ENCODE measurements at regions not wholly inside any gene's neighbourhood (a gene's known extent, or its start where the extent isn't known, plus 50 kb on each side); places are given as distances from the start of the nearest gene placed in this dataset.
"Not testable (repeated sequence)": the region's sequence is repeated elsewhere in the genome, so short reads cannot be mapped to it uniquely, and the experiment has no call there.

- ATAC-seq = no peak
- intact Hi-C loops (cut with DNase I) = no loop called here
- DNase-seq (ENCODE audit: low spot score) = no peak
Measured at GRCh38 chr16:64687123-64687522, 434.7 kb downstream of the CDH11 start.

GRCh38 chr16:64679976-64680690, 441.7 kb downstream of the CDH11 start:
- intact Hi-C loops (cut with DNase I) = no loop called here

GRCh38 chr16:64669573-64669972, 452.3 kb downstream of the CDH11 start:
- intact Hi-C loops (cut with DNase I) = no loop called here
- no peak for DNase-seq (ENCODE audit: low spot score)
- no peak for ATAC-seq

More at GRCh38 chr16:64679976-64680690, 441.7 kb downstream of the CDH11 start:
- DNase-seq (ENCODE audit: low spot score) (no peak), ATAC-seq (no peak)

DNA sequence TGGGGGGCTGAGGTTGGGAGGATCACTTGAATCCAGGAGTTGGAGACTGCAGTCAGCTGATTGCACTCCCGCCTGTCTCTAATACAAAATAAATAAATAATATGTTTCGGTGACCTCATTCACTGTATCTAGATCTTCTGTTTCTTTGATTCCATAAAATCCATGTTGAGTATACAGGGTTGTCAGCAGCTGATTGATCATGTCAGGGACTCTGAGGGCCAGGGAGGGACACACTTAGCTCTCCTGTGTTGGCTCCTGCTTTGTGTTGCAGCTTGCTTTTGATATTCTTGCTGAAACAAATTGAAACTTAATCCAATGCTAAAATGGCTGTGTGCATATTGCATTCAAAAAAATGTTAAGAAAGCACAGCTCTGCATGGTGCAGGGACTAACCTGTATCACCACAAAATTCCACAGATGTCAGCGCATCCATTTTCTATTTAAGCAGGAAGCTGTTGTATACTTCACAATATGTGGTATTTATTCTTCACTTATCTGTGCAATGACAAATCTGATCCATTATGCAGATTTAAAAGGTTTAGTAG, 454.5 kb downstream of the CDH11 start:
- intact Hi-C loops (cut with DNase I) = no loop called here
- DNase-seq (ENCODE audit: low spot score) (no peak), ATAC-seq (no peak)

DNA sequence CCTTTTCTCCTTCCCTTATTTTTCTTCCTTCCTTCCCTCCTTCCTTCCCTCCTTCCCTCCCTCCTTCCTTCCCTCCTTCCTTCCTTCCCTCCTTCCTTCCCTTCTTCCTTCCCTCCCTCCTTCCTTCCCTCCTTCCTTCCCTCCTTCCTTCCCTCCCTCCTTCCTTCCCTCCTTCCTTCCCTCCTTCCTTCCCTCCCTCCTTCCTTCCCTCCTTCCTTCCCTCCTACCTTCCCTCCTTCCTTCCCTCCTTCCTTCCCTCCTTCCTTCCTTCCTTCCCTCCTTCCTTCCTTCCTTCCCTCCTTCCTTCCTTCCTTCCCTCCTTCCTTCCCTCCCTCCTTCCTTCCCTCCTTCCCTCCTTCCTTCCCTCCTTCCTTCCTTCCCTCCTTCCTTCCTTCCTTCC, 459.6 kb downstream of the CDH11 start:
- DNase-seq (ENCODE audit: low spot score); ATAC-seq; intact Hi-C loops (cut with DNase I): not testable (repeated sequence)

DNA sequence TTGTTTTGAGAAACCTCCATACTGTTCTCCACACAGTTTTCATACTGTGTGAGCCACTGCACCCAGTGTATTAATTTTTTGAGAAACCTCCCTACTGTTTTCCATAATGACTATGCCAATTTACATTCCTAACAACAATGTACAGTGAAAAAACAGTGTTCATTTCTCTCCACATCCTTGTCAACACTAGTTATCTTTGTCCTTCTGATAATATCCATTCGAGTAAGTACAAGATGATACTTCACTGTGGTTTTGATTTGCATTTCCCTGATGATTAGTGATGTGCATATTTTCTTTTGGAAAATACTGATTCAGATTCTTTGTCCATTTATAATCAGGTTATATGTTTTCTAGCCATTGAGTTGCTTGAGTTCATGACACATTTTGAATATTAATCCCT, 462.0 kb downstream of the CDH11 start:
- intact Hi-C loops (cut with DNase I) = no loop called here
- ATAC-seq (no peak), DNase-seq (ENCODE audit: low spot score) (no peak)

DNA sequence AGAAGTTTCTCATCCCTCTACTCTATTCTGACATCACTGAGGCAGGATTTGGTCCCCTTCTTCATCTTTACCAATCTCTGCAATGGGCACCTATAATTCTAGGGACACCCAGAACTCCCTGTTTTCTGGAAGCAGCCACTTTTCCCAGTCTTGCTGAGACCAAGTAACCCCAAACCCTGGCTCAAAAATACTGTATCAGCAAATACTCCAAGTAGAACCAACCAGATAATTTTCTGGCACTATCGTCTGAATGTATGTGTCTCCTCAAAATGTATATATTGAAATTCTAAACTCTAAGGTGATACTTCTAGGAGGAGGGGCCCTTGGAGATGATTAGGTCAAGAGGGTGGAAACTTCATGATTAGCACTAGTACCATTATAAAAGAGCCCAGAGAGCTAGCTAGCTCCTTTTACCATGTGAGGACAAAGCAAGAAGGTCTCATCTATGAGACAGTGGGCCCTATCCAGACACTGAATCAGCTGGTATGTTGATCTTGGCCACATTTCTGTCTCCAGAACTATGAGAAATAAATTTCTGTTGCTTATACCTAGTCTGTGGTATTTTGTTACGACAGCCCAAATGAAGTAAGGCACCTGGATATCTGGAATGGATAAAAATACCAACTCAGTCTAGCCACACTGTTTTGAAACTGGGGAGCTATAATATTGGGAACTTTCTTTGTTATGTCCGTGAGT, 464.4 kb downstream of the CDH11 start:
- intact Hi-C loops (cut with DNase I) = no loop called here
- DNase-seq (ENCODE audit: low spot score) (no peak), ATAC-seq (no peak)

DNA sequence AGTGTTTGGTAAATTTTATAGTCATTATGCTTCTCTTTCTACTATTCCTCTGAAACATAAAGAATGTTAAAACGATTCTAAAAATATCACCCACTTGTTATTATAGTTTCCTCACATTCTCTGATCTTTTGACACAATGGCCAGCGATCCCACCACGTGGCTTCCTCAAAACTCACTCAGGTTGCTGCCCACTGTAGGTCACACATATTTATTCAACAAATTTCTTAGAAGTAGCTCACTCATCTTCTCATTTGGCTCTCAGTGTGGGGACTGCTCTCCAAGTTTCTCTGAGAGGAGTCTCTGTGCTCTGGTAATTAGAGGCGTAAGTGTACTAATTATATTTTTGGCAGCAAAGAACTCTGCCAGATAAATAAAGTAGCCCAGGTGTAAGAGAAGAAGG, 465.4 kb downstream of the CDH11 start:
- DNase-seq (ENCODE audit: low spot score) (no peak), ATAC-seq (no peak)
- intact Hi-C loops (cut with DNase I) = no loop called here

DNA sequence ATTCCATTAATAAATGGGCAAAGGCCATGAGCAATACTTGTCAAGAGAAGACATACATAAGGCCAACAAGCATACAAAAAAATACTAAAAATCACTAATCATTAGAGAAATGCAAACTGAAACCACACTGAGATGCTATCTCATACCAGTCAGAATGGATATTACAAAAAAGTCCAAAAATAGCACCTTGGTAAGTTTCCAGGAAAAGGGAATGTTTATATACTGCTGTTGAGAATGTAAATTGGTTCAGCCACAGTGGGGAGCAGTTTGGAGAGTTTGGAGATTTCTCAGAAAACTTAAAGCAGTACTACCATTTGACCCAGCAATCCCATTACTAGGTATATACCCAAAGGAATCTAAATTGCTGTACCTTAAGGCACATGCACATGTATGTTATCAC, 467.7 kb downstream of the CDH11 start:
- ATAC-seq = no peak

DNA sequence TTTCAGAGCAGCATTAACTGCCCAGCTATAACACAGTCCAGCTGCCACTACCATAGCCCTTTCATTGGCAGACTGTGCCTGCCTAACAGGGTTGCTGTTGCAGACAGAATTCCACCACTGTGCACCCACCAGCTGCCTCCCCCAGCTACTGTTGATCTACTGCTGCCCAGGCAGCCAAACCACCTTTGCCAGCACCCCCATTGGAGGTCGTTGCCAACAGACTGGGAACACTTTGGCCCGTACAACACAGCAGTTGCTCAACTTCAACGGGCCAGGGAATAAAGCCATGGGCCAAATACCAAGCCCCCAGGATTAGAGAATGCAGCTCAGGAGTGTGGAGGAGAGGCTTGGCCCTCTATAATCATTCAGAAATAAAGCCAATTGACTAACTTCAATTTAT, 473.6 kb downstream of the CDH11 start:
- intact Hi-C loops (cut with DNase I) = no loop called here

More for the DNA sequence above, 467.7 kb downstream of the CDH11 start:
- intact Hi-C loops (cut with DNase I) = no loop called here
- DNase-seq (ENCODE audit: low spot score) = no peak

GRCh38 chr16:64641343-64641742, 480.5 kb downstream of the CDH11 start:
- ATAC-seq = no peak
- intact Hi-C loops (cut with DNase I) = no loop called here
- DNase-seq (ENCODE audit: low spot score) = no peak

More for the DNA sequence above, 473.6 kb downstream of the CDH11 start:
- ATAC-seq (no peak), DNase-seq (ENCODE audit: low spot score) (no peak)

DNA sequence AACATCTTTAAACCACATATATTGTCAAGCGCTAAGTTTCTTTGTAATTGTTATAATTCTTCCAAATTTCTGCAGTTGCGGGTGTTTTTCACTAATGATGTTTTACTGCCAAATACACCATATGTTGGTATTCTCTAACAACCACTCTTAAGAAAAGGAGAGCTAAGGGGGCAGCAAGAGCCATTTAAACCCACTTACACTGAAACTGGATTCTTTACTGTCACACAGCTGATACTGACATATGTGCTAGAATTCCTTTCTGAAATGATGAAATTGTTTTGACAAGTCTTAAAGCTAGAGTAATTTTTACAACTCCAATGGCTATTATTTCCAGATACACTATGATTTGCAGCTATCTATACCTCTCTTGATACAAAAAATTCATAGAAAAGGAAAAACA, 483.1 kb downstream of the CDH11 start:
- ATAC-seq (no peak), DNase-seq (ENCODE audit: low spot score) (no peak)

GRCh38 chr16:64629622-64630021, 492.2 kb downstream of the CDH11 start:
- no peak for DNase-seq (ENCODE audit: low spot score)
- no peak for ATAC-seq
- intact Hi-C loops (cut with DNase I) = no loop called here

More for the DNA sequence above, 483.1 kb downstream of the CDH11 start:
- intact Hi-C loops (cut with DNase I) = no loop called here

GRCh38 chr16:64627781-64628180, 494.1 kb downstream of the CDH11 start:
- DNase-seq (ENCODE audit: low spot score) (no peak), ATAC-seq (no peak)
- intact Hi-C loops (cut with DNase I) = no loop called here

- intact Hi-C loops (cut with DNase I) = no loop called here
- no peak for ATAC-seq
- DNase-seq (ENCODE audit: low spot score) = no peak
Measured at GRCh38 chr16:64627288-64627687, 494.6 kb downstream of the CDH11 start.

DNA sequence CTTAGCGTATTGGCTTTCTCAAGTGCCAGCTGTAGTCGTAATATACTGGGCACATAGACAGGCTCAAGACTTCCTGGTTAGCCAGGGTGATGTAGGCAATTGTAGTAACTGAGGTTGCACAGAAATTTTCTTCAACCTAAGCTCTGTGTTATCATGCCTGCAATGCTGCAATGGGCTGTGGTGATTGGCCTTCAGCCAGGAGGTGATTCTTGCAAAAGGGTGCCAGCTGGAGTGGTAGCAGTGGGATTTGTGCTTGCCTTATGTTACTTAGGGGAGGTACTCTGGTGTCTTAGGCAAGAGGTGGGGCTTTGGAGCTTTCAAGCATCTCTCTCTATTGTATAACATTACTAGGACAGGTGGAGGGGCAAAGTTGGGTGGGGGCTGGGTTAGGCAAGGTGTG, 495.1 kb downstream of the CDH11 start:
- DNase-seq (ENCODE audit: low spot score) (no peak), ATAC-seq (no peak)
- intact Hi-C loops (cut with DNase I) = no loop called here

GRCh38 chr16:64621616-64622015, 500.2 kb downstream of the CDH11 start:
- ATAC-seq = no peak

DNA sequence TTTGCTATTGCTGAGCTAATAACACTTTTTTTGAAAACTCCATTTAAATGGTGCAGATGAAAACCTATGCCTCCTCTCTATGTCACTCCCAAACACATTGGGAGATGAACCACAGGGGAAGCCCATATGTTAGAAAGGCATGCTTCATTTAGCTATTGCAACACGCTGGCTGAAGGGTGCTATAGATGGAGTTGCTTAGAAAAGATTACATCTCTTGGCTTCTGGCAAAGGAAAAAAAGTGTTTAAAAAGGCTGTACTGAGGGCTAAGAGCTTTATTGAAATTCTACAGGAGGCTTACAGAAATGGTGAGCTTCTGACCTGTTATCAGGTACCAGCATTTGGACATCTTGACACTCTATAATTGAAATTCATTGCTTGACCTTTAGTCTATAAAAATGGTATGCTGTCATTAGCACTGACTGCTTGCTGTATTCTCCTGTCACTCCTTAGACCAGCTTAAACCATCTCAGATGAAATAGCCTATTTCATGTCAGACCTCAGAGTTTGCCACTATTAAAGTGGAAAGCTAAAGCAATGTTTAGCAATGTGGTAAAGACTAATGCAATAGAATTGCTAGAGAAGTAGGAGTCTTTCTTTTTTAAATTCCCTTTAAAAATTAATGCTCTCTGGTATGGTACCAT, 503.9 kb downstream of the CDH11 start:
- no peak for DNase-seq (ENCODE audit: low spot score)
- intact Hi-C loops (cut with DNase I) = no loop called here
- ATAC-seq = no peak

More at GRCh38 chr16:64621616-64622015, 500.2 kb downstream of the CDH11 start:
- DNase-seq (ENCODE audit: low spot score) = no peak
- intact Hi-C loops (cut with DNase I) = no loop called here

GRCh38 chr16:64615630-64616280, 506.1 kb downstream of the CDH11 start:
- no peak for ATAC-seq
- intact Hi-C loops (cut with DNase I) = no loop called here
- no peak for DNase-seq (ENCODE audit: low spot score)
